Astrocyte (in vitro differentiated cells and primary cell): ENCODE measurements at regions not wholly inside any gene's neighbourhood (a gene's known extent, or its start where the extent isn't known, plus 50 kb on each side); places are given as distances from the start of the nearest gene placed in this dataset.

Experiments
- DNase-seq: peaks from one replicate; pipeline ENCODE4 v3.0.0-alpha.2; 2010; ENCODE audit warnings: low read depth
- FAIRE-seq: peaks from 2 replicates; lab custom pipeline; 2011; peaks lifted over from hg19 to GRCh38; lab: Jason Lieb, UNC
- H2AFZ ChIP-seq: 2 replicates; pipeline ENCODE4 v1.6.0; 2012; ENCODE audit warnings: low read depth, low read length, inconsistent platforms
- H3K27ac ChIP-seq: 2 replicates; pipeline ENCODE4 v1.5.1; 2011; ENCODE audit warnings: low read depth, low read length, inconsistent platforms
- H3K27me3 ChIP-seq: 2 replicates; pipeline ENCODE4 v1.6.0; 2011; ENCODE audit warnings: low read length, inconsistent platforms; ENCODE audit not compliant: insufficient read depth
- H3K36me3 ChIP-seq: 2 replicates; pipeline ENCODE4 v1.5.1; 2011; ENCODE audit warnings: low read length, inconsistent platforms; ENCODE audit not compliant: insufficient read depth
- H3K4me1 ChIP-seq: 2 replicates; pipeline ENCODE4 v1.5.1; 2011; ENCODE audit warnings: low read length, inconsistent platforms; ENCODE audit not compliant: insufficient read depth
- H3K4me2 ChIP-seq: 2 replicates; pipeline ENCODE4 v1.6.0; 2012; ENCODE audit warnings: low read length, inconsistent platforms
- H3K4me3 ChIP-seq: 2 replicates; pipeline ENCODE4 v1.5.1; 2011; ENCODE audit warnings: low read depth, mild to moderate bottlenecking, low read length, inconsistent platforms; ENCODE audit not compliant: insufficient read depth
- H3K79me2 ChIP-seq: 2 replicates; pipeline ENCODE4 v1.6.0; 2012; ENCODE audit warnings: mild to moderate bottlenecking, low read length, inconsistent platforms; ENCODE audit not compliant: insufficient read depth
- H3K9ac ChIP-seq: 2 replicates; pipeline ENCODE4 v1.6.0; 2012; ENCODE audit warnings: mild to moderate bottlenecking, low read length, inconsistent platforms
- H3K9me3 ChIP-seq: 2 replicates; pipeline ENCODE4 v1.5.1; 2012; ENCODE audit warnings: low read depth, mild to moderate bottlenecking, low read length, inconsistent platforms; ENCODE audit not compliant: insufficient read depth
- H4K20me1 ChIP-seq: 2 replicates; pipeline ENCODE4 v1.6.0; 2012; ENCODE audit warnings: low read length, inconsistent platforms; ENCODE audit not compliant: insufficient read depth
- H3K27ac Mint-ChIP-seq: one replicate; pipeline ENCODE4 v1.8.0; 2021; ENCODE audit warnings: mild to moderate bottlenecking, mixed read lengths; ENCODE audit not compliant: unreplicated experiment
- H3K27me3 Mint-ChIP-seq: one replicate; pipeline ENCODE4 v1.8.0; 2021; ENCODE audit warnings: low read depth, mixed read lengths; ENCODE audit not compliant: unreplicated experiment
- H3K36me3 Mint-ChIP-seq: one replicate; pipeline ENCODE4 v1.8.0; 2021; ENCODE audit warnings: low read depth, mixed read lengths; ENCODE audit not compliant: unreplicated experiment
- H3K4me1 Mint-ChIP-seq: one replicate; pipeline ENCODE4 v1.8.0; 2021; ENCODE audit warnings: low read depth, mixed read lengths; ENCODE audit not compliant: unreplicated experiment
- H3K4me3 Mint-ChIP-seq: one replicate; pipeline ENCODE4 v1.8.0; 2021; ENCODE audit warnings: mild to moderate bottlenecking, moderate library complexity, mixed read lengths; ENCODE audit not compliant: unreplicated experiment
- H3K9me3 Mint-ChIP-seq: one replicate; pipeline ENCODE4 v1.8.0; 2021; ENCODE audit warnings: mild to moderate bottlenecking, mixed read lengths; ENCODE audit not compliant: unreplicated experiment
- CTCF ChIP-seq: IDR thresholded peaks from 2 replicates; pipeline ENCODE4 v1.5.1; 2011; ENCODE audit warnings: low read depth, mild to moderate bottlenecking, inconsistent platforms, low read length, moderate library complexity; ENCODE audit not compliant: insufficient read depth
- EZH2 ChIP-seq: IDR thresholded peaks from 2 replicates; pipeline ENCODE4 v1.6.1; 2012; ENCODE audit warnings: mild to moderate bottlenecking, low read length, inconsistent platforms; ENCODE audit not compliant: insufficient read depth

- no peak overlapping the region for H3K9ac ChIP-seq
- Mint-ChIP-seq H3K27ac (no peak overlapping the region), H3K4me1 (peaks cover 10% of the 10 kb centered on the region), H3K27me3 (no peaks in the 10 kb centered on the region), H3K4me3 (no peak overlapping the region), H3K9me3 (no peaks in the 10 kb centered on the region), H3K36me3 (no peaks in the 10 kb centered on the region)
- H4K20me1 ChIP-seq, result no peaks in the 10 kb centered on the region
- H3K79me2 ChIP-seq, result no peaks in the 10 kb centered on the region
- FAIRE-seq (no peak), DNase-seq (peak; percentile 38)
- peaks cover 7% of the 10 kb centered on the region for H3K4me1 ChIP-seq
- H3K4me3 ChIP-seq, result no peak overlapping the region
- no peaks in the 10 kb centered on the region for H3K27me3 ChIP-seq
- H3K27ac ChIP-seq, result no peak overlapping the region
- H3K9me3 ChIP-seq, result no peaks in the 10 kb centered on the region
- no peak overlapping the region for H3K4me2 ChIP-seq
- no peak overlapping the region for H2AFZ ChIP-seq
- no peaks in the 10 kb centered on the region for H3K36me3 ChIP-seq
- TF ChIP-seq CTCF, result no peak
These were observed 1261.7 kb downstream of the ROBO1 start for GRCh38 chr3:78506061-78506460.

- H3K27me3 ChIP-seq, result no peaks in the 10 kb centered on the region
- H3K36me3 ChIP-seq, result no peaks in the 10 kb centered on the region
- Mint-ChIP-seq H3K9me3 (no peaks in the 10 kb centered on the region), H3K36me3 (no peaks in the 10 kb centered on the region), H3K27me3 (no peaks in the 10 kb centered on the region), H3K27ac (no peak overlapping the region), H3K4me3 (no peak overlapping the region), H3K4me1 (peaks cover 12% of the 10 kb centered on the region)
- TF ChIP-seq CTCF (no peak), EZH2 (no peak)
- H3K9me3 ChIP-seq, result no peaks in the 10 kb centered on the region
- DNase-seq (peak; percentile 82), FAIRE-seq (no peak)
- H2AFZ ChIP-seq, result no peak overlapping the region
- peak overlapping the region; percentile 14 for H3K4me2 ChIP-seq
- no peaks in the 10 kb centered on the region for H3K79me2 ChIP-seq
- H4K20me1 ChIP-seq, result no peaks in the 10 kb centered on the region
- H3K4me1 ChIP-seq, result peaks cover 7% of the 10 kb centered on the region
- no peak overlapping the region for H3K9ac ChIP-seq
- no peak overlapping the region for H3K27ac ChIP-seq
- no peak overlapping the region for H3K4me3 ChIP-seq
These were observed 1261.1 kb downstream of the ROBO1 start for GRCh38 chr3:78506581-78507195.

GRCh38 chr3:78507196-78507984, 1260.4 kb downstream of the ROBO1 start:
- no peaks in the 10 kb centered on the region for H3K36me3 Mint-ChIP-seq
- peaks cover 16% of the 10 kb centered on the region for H3K4me1 Mint-ChIP-seq
- H3K9me3 Mint-ChIP-seq, result no peaks in the 10 kb centered on the region
- H3K27me3 ChIP-seq, result no peaks in the 10 kb centered on the region
- no peak overlapping the region for H3K9ac ChIP-seq
- no peaks in the 10 kb centered on the region for H3K36me3 ChIP-seq
- H3K79me2 ChIP-seq, result no peaks in the 10 kb centered on the region
- H3K4me3 ChIP-seq, result no peak overlapping the region
- H3K27ac Mint-ChIP-seq, result no peak overlapping the region
- H3K4me2 ChIP-seq, result peak overlapping the region; percentile 14
- peak; percentile 18 for DNase-seq
- H2AFZ ChIP-seq, result no peak overlapping the region
- H3K4me3 Mint-ChIP-seq, result no peak overlapping the region
- no peaks in the 10 kb centered on the region for H3K9me3 ChIP-seq
- no peaks in the 10 kb centered on the region for H3K27me3 Mint-ChIP-seq
- no peak for FAIRE-seq
- no peaks in the 10 kb centered on the region for H4K20me1 ChIP-seq
- H3K27ac ChIP-seq, result no peak overlapping the region
- TF ChIP-seq EZH2 (no peak), CTCF (no peak)
- H3K4me1 ChIP-seq, result peaks cover 7% of the 10 kb centered on the region
